HepG2 (cell line): ENCODE measurements at regions not wholly inside any gene's neighbourhood (a gene's known extent, or its start where the extent isn't known, plus 50 kb on each side); places are given as distances from the start of the nearest gene placed in this dataset.

Experiments
- CTCF ChIP-seq: sonication (generic); formaldehyde crosslinking; IDR thresholded peaks from 2 replicates; pipeline ENCODE4 v1.5.0; 2020; ENCODE audit warnings: mild to moderate bottlenecking, missing genetic modification reagents, moderate library complexity
- EZH2 ChIP-seq: conservative IDR thresholded peaks from 2 replicates; pipeline ENCODE4 v1.6.1; 2012; ENCODE audit warnings: mild to moderate bottlenecking, low read depth, low read length, moderate library complexity
- GABPA ChIP-seq, 2 experiments: IDR thresholded peaks; 2 replicates each; pipeline ENCODE4 v1.6.1; 2011 to 2016; ENCODE audit warnings: low read depth in 2 of 2, low read length in 1 of 2, missing biosample characterization in 1 of 2, missing genetic modification characterization in 1 of 2
- HDAC6 ChIP-seq: fragments of 200-600 bp; sonication (generic); IDR thresholded peaks from 2 replicates; pipeline ENCODE4 v1.7.0; 2017; ENCODE audit warnings: mild to moderate bottlenecking, antibody characterized with exemption, low read length, low read depth
- KLF11 ChIP-seq: IDR thresholded peaks from 2 replicates; pipeline ENCODE4 v1.6.1; 2016; ENCODE audit warnings: missing compliant biosample characterization
- KLF9 ChIP-seq: IDR thresholded peaks from 2 replicates; pipeline ENCODE4 v1.6.1; 2016; ENCODE audit warnings: low read depth
- MEIS2 ChIP-seq: sonication (generic); formaldehyde crosslinking; IDR thresholded peaks from 2 replicates; pipeline ENCODE4 v1.9.0; 2021; ENCODE audit warnings: mild to moderate bottlenecking, missing genetic modification reagents
- SCMH1 ChIP-seq: sonication (generic); formaldehyde crosslinking; IDR thresholded peaks from 2 replicates; pipeline ENCODE4 v1.9.0; 2021; ENCODE audit warnings: missing genetic modification reagents, mild to moderate bottlenecking, borderline replicate concordance
- ZFP1 ChIP-seq: IDR thresholded peaks from 2 replicates; pipeline ENCODE4 v1.6.1; 2016
- ZFX ChIP-seq: sonication (generic); formaldehyde crosslinking; IDR thresholded peaks from 2 replicates; pipeline ENCODE4 v1.4.0; 2020; ENCODE audit warnings: mild to moderate bottlenecking, low read depth, missing genetic modification reagents, moderate library complexity

- TF ChIP-seq SCMH1 (CRISPR knock-in tag) (no peak), ZFP1 (CRISPR knock-in tag) (no peak), KLF9 (CRISPR knock-in tag) (no peak), HDAC6 (no peak), ZFX (CRISPR knock-in tag) (no peak), MEIS2 (CRISPR knock-in tag) (no peak), CTCF (no peak), EZH2 (no peak), GABPA (IDR thresholded peaks at IDR 0.05; ENCODE audit: low read depth, low read length) (no peak), GABPA (CRISPR knock-in tag; IDR thresholded peaks at IDR 0.05; ENCODE audit: low read depth) (no peak), KLF11 (CRISPR knock-in tag) (no peak)
These were observed 90.5 kb downstream of the MINAR1 start for GRCh38 chr15:79522656-79523055.
